B cell (primary cell): ENCODE measurements at regions not wholly inside any gene's neighbourhood (a gene's known extent, or its start where the extent isn't known, plus 50 kb on each side); places are given as distances from the start of the nearest gene placed in this dataset.

Experiments
- EZH2 ChIP-seq: IDR thresholded peaks from 2 replicates; pipeline ENCODE4 v1.6.1; 2012; ENCODE audit warnings: borderline replicate concordance, low read depth, mild to moderate bottlenecking, moderate library complexity, low read length; ENCODE audit not compliant: insufficient read depth, poor library complexity, severe bottlenecking
- TF ChIP-seq, protein P1 (sequence below): fragments of 200-600 bp; IDR thresholded peaks from one replicate; pipeline ENCODE4 v1.8.0; 2022; ENCODE audit warnings: antibody characterized with exemption, mild to moderate bottlenecking

DNA sequence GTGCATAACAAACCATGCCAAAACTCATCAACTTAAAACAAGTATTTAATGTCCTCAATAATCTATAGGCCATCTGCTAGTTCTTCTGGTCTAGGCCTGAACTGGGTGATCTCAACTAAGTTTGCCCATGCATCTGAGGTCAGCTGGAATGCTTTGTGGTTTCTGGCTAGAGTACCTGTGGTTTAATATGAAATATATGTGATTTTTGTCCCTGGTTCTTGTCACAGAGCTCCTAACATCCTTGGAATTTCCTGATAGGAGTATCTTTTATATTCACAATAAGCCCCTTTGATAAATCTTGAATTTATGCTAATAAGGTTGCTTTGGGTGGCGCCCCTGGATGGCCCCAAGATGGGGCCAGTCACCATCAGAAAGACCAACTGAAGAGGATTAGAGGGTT, 535.9 kb downstream of the DNAH5 start:
- TF ChIP-seq, protein P1, sequence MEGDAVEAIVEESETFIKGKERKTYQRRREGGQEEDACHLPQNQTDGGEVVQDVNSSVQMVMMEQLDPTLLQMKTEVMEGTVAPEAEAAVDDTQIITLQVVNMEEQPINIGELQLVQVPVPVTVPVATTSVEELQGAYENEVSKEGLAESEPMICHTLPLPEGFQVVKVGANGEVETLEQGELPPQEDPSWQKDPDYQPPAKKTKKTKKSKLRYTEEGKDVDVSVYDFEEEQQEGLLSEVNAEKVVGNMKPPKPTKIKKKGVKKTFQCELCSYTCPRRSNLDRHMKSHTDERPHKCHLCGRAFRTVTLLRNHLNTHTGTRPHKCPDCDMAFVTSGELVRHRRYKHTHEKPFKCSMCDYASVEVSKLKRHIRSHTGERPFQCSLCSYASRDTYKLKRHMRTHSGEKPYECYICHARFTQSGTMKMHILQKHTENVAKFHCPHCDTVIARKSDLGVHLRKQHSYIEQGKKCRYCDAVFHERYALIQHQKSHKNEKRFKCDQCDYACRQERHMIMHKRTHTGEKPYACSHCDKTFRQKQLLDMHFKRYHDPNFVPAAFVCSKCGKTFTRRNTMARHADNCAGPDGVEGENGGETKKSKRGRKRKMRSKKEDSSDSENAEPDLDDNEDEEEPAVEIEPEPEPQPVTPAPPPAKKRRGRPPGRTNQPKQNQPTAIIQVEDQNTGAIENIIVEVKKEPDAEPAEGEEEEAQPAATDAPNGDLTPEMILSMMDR: no peak
- no peak for TF ChIP-seq EZH2
